ENCODE measurements at regions not wholly inside any gene's neighbourhood (a gene's known extent, or its start where the extent isn't known, plus 50 kb on each side); places are given as distances from the start of the nearest gene placed in this dataset.

DNA sequence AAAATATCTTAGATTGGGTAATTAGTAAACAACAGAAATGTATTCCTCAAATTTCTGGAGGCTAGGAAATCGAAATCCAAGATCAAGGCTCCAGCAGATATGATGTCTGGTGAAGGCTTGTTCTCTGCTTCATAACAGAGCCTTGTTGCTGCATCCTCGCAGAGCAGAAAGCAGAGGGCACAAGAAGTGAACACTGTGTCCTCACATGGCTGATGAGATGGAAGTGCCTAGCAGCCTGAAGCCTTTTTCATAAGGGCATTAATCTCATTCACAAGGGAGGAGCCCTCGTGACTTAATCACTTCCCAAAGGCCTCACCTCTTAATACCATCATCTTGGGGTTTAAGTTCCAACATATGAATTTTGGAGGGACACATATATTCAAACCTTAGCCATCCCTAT lies 77.2 kb upstream of the FOXD3 start:
- peaks cover 2% of the 10 kb centered on the region for H3K27me3 ChIP-seq (ENCODE audit: insufficient read depth, poor library complexity, severe bottlenecking)
- no peak overlapping the region for H3K4me3 ChIP-seq (replicated peaks; ENCODE audit: insufficient read depth, low read length)
- H3K27ac ChIP-seq (replicated peaks), result no peak overlapping the region
- TF ChIP-seq SPI1 (IDR thresholded peaks at IDR 0.05; ENCODE audit: borderline replicate concordance, low read depth) (no peak), GABPA (IDR thresholded peaks at IDR 0.05; ENCODE audit: low read depth) (no peak), POLR2AphosphoS5 (IDR thresholded peaks at IDR 0.05; ENCODE audit: low read depth) (no peak)
- DNase-seq (ENCODE audit: low read depth in 1 of 2, low spot score in 1 of 2), result no peak

DNA sequence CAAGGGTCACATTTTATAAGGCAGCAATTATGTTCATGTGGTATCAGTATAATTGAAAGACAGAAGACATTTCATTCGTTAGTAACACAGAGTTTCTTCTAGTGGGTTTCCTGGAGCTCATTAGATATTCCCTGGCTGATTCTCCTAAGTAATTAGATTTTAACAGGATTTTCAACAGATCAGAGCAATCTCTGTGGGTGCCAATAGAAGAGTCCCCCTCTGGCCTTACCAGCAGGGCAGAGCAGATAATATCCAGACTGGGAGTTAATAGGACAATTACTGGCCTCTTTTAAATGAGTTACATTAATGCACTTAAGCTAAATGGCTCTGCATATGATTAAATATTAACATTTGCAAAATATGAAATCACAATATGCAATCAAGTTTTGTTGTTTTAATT lies 74.2 kb upstream of the FOXD3 start:
- Histone ChIP-seq H3K4me3 (replicated peaks; ENCODE audit: insufficient read depth, low read length) (no peak overlapping the region), H3K27me3 (ENCODE audit: insufficient read depth, poor library complexity, severe bottlenecking) (peaks cover 2% of the 10 kb centered on the region), H3K27ac (replicated peaks) (no peak overlapping the region)
- TF ChIP-seq CTCF (IDR thresholded peaks at IDR 0.05; ENCODE audit: insufficient read depth, low read length), result no peak
- no peak for TF ChIP-seq SPI1 (IDR thresholded peaks at IDR 0.05; ENCODE audit: borderline replicate concordance, low read depth)
- TF ChIP-seq POLR2AphosphoS5 (IDR thresholded peaks at IDR 0.05; ENCODE audit: low read depth), result no peak
- no peak for TF ChIP-seq GABPA (IDR thresholded peaks at IDR 0.05; ENCODE audit: low read depth)
- TF ChIP-seq, protein P1, sequence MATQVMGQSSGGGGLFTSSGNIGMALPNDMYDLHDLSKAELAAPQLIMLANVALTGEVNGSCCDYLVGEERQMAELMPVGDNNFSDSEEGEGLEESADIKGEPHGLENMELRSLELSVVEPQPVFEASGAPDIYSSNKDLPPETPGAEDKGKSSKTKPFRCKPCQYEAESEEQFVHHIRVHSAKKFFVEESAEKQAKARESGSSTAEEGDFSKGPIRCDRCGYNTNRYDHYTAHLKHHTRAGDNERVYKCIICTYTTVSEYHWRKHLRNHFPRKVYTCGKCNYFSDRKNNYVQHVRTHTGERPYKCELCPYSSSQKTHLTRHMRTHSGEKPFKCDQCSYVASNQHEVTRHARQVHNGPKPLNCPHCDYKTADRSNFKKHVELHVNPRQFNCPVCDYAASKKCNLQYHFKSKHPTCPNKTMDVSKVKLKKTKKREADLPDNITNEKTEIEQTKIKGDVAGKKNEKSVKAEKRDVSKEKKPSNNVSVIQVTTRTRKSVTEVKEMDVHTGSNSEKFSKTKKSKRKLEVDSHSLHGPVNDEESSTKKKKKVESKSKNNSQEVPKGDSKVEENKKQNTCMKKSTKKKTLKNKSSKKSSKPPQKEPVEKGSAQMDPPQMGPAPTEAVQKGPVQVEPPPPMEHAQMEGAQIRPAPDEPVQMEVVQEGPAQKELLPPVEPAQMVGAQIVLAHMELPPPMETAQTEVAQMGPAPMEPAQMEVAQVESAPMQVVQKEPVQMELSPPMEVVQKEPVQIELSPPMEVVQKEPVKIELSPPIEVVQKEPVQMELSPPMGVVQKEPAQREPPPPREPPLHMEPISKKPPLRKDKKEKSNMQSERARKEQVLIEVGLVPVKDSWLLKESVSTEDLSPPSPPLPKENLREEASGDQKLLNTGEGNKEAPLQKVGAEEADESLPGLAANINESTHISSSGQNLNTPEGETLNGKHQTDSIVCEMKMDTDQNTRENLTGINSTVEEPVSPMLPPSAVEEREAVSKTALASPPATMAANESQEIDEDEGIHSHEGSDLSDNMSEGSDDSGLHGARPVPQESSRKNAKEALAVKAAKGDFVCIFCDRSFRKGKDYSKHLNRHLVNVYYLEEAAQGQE (IDR thresholded peaks at IDR 0.05; ENCODE audit: insufficient replicate concordance, low read depth), result no peak
- DNase-seq (ENCODE audit: low read depth in 1 of 2, low spot score in 1 of 2), result no peak

- no peak for DNase-seq (ENCODE audit: low read depth in 1 of 2, low spot score in 1 of 2)
- Histone ChIP-seq H3K27ac (replicated peaks) (no peak overlapping the region), H3K4me3 (replicated peaks; ENCODE audit: insufficient read depth, low read length) (no peak overlapping the region), H3K27me3 (ENCODE audit: insufficient read depth, poor library complexity, severe bottlenecking) (no peaks in the 10 kb centered on the region)
- no peak for TF ChIP-seq SPI1 (IDR thresholded peaks at IDR 0.05; ENCODE audit: borderline replicate concordance, low read depth)
Measured at GRCh38 chr1:63255153-63255552, 67.2 kb upstream of the FOXD3 start.

- DNase-seq (ENCODE audit: low read depth in 1 of 2, low spot score in 1 of 2), result peak; percentile 13 to 32
- H3K27me3 ChIP-seq (ENCODE audit: insufficient read depth, poor library complexity, severe bottlenecking), result no peaks in the 10 kb centered on the region
- TF ChIP-seq CTCF (IDR thresholded peaks at IDR 0.05; ENCODE audit: insufficient read depth, low read length) (no peak), GABPA (IDR thresholded peaks at IDR 0.05; ENCODE audit: low read depth) (no peak), POLR2AphosphoS5 (IDR thresholded peaks at IDR 0.05; ENCODE audit: low read depth) (no peak), SPI1 (IDR thresholded peaks at IDR 0.05; ENCODE audit: borderline replicate concordance, low read depth) (no peak)
- TF ChIP-seq, protein P1 (IDR thresholded peaks at IDR 0.05; ENCODE audit: insufficient replicate concordance, low read depth), result no peak
- H3K27ac ChIP-seq (replicated peaks), result no peak overlapping the region
- no peak overlapping the region for H3K4me3 ChIP-seq (replicated peaks; ENCODE audit: insufficient read depth, low read length)
Measured at GRCh38 chr1:63261736-63262458, 60.5 kb upstream of the FOXD3 start.

- no peak for DNase-seq (ENCODE audit: low read depth in 1 of 2, low spot score in 1 of 2)
Measured at GRCh38 chr1:63262459-63262770, 60.0 kb upstream of the FOXD3 start.

More at GRCh38 chr1:63262459-63262770, 60.0 kb upstream of the FOXD3 start:
- H3K27ac ChIP-seq (replicated peaks), result no peak overlapping the region
- TF ChIP-seq POLR2AphosphoS5 (IDR thresholded peaks at IDR 0.05; ENCODE audit: low read depth) (no peak), SPI1 (IDR thresholded peaks at IDR 0.05; ENCODE audit: borderline replicate concordance, low read depth) (no peak)
- H3K27me3 ChIP-seq (ENCODE audit: insufficient read depth, poor library complexity, severe bottlenecking), result no peaks in the 10 kb centered on the region
- no peak overlapping the region for H3K4me3 ChIP-seq (replicated peaks; ENCODE audit: insufficient read depth, low read length)
